GM19438 (cell line): ENCODE measurements at regions not wholly inside any gene's neighbourhood (a gene's known extent, or its start where the extent isn't known, plus 50 kb on each side); places are given as distances from the start of the nearest gene placed in this dataset.

Experiments used
- ATAC-seq: cut with Tn5 transposase; IDR thresholded peaks from one replicate; pipeline ENCODE4 v1.9.1; 2021; ENCODE audit warnings: low read depth; ENCODE audit not compliant: unreplicated experiment

DNA sequence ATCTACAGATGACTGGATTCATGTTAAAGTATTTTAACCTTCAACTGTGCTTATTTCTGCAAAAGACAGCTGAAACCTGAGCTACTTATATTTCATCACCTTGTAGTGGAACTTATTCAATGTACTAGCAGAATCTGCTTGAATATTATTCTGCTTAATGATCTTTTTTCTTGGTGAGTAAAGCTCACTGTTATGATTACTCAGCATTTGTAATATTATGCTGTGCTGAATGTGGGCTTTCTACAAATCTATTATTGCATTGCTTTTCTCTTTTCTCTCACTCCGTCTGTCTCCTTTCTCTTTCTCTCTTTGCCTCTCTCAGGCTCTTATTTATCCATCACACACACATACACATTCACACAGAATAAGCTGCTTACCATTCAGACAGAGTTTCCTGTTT, 98.7 kb upstream of the TMEM196 start:
- ATAC-seq: no peak

DNA sequence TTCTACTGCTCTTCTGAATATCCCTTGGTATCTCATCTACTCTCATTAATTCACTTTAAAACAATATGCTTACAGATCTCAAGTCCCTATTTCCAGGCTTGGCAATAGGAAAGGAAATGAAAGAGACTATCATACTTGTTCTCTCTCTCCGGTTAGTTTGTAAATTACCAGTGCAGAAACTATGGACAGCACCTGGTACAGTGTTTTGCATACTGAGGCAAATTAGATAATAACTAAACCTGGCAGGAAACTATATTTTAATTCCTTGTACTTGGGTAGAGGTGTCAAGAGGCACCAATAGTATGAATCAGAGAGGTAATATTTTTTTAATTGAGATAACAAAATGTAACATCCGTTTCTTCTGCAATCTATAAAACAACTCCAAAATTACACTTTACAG, 97.7 kb upstream of the TMEM196 start:
- ATAC-seq: peak; percentile 46

DNA sequence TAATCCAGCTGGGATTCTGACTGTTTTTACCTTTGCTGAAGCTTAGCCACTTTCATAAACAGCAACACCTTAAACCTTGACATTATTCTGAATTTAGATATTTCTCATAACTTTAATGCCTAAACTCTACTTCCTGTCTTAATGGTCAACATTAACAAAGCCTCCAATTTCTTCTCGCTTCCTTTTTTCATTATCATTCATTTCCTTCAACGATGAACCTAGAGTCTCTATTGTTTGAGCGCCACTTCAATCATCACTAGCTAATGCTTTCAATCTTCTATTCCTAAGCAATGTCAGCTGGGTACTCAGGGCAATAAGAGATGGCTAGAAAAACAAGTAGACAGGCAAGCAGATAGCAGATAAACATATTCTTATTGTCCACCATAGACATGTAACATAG, 96.6 kb upstream of the TMEM196 start:
- ATAC-seq: peak; percentile 67

DNA sequence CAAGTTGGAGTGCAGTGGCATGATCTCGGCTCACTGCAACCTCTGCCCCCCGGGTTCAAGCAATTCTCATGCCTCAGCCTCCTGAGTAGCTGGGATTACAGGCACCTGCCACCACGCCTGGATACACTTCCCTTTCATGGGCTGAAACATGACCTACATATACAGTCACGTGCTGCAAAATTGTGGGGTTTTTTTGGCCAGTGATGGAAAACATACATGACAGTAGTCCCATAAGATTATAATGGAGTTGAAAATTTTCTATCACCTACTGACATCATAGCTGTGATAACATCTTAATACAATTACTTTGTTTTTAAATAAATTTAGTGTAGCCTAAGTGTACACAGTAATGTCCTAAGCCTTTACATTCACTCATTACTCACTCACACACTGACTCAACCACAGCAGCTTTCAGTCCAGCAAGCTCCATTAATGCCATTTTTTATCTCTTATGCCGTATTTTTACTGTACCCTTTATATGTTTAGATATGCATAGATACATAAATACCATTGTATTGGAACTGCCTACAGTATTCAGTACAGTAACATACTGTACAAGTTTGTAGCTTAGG, 79.9 kb upstream of the TMEM196 start:
- ATAC-seq: no peak

DNA sequence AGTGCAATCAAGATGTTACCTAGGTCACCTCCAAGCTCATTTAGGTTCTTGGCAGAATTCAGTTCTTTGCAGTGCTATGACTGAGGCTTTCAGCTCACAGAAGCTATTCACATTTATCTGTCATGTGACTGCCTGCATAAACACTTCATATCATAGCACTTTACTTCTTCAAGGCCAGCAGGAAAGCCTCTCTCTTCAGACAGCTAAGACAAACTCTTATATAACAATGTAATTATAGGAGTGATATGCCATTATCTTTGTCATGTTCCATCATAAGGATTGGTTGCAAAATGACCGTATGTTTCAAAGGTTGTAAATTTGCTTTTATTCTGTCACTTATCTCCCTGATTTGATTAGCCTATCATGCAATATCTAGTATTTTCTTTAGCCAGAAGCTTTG, 78.8 kb upstream of the TMEM196 start:
- ATAC-seq: no peak

DNA sequence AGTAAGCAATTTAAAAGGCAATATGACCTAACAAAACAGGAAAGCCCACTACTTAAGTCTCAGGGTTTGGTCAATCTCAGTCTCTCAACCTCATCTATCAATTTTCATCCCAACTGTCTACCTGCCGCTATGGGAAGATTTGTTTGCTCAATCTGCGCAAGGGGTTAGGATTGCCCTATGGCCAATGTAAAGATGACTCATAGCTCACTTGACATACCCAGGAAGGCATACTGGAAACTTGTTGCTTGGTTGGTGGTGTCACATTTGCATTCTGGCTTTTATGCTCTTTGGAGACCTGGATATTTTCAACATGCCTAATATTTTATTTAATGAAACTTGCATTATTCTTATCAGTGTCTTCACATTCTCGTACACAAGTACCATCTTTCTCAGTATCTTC, 78.1 kb upstream of the TMEM196 start:
- no peak for ATAC-seq

DNA sequence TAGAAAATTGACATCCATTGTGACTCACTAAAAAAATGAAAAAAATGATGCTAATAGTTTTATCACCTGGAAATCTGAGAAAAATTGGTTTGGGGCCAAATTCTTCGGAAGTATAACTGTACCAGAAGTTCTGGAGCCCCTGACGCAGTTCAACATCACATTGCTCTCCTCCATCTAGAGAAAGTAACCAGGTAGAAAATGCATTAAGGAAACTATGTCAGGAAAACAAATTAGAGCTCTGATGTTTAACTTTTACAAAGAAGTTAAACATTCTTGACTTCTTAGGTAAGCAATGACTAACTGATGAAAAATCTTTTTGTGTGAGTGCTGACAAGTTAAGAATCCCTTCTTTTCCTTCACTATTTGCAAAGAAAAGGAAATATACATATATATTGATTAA, 61.1 kb upstream of the TMEM196 start:
- no peak for ATAC-seq

DNA sequence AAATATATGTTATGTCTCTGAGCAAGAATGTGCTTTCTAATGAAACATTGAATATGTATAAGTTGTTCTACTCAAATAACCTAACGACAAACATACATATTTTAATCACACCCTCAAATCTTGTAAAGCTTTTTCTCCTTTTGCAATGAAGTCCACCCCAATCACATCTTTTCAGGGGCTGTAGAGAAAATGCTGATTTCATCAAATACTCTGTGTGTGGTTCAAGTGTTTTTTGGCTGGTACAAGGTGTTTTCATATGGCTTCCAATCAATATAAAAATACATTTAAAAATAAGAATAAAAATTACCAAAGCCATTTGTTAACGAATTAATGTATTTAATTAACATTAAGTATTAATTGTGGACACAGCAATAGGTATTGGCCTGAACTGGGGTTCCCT, 57.2 kb upstream of the TMEM196 start:
- no peak for ATAC-seq
